Keratinocyte (primary cell): ENCODE measurements at regions not wholly inside any gene's neighbourhood (a gene's known extent, or its start where the extent isn't known, plus 50 kb on each side); places are given as distances from the start of the nearest gene placed in this dataset.
A peak's percentile ranks its signal among the peaks of the same experiment; 100 is the strongest.

Source experiments
- DNase-seq: peaks from one replicate; pipeline ENCODE4 v3.0.0-alpha.2; 2011; ENCODE audit warnings: low read depth, missing footprints, low spot score
- FAIRE-seq: peaks from 2 replicates; lab custom pipeline; 2011; peaks lifted over from hg19 to GRCh38; lab: Jason Lieb, UNC
- H2AFZ ChIP-seq: 2 replicates; pipeline ENCODE4 v1.6.0; 2012; ENCODE audit warnings: low read length, control low read depth, inconsistent platforms; ENCODE audit not compliant: control insufficient read depth
- H3K27ac ChIP-seq: 2 replicates; pipeline ENCODE4 v1.5.1; 2011; ENCODE audit warnings: low read length; ENCODE audit not compliant: control insufficient read depth, insufficient read depth
- H3K27me3 ChIP-seq: 3 replicates; pipeline ENCODE4 v1.6.0; 2011; ENCODE audit warnings: low read length; ENCODE audit not compliant: control insufficient read depth, insufficient read depth; ENCODE audit errors: extremely low read depth
- H3K36me3 ChIP-seq, 2 experiments: 2 replicates in 1 of 2; 3 replicates in 1 of 2; pipeline ENCODE4 v1.5.1; 2011; ENCODE audit warnings: low read length in 2 of 2, mild to moderate bottlenecking in 1 of 2; ENCODE audit not compliant: control insufficient read depth in 2 of 2, insufficient read depth in 2 of 2; ENCODE audit errors: extremely low read depth in 1 of 2
- H3K4me1 ChIP-seq: 3 replicates; pipeline ENCODE4 v1.5.1; 2011; ENCODE audit warnings: low read length; ENCODE audit not compliant: control insufficient read depth, insufficient read depth; ENCODE audit errors: extremely low read depth
- H3K4me2 ChIP-seq: 3 replicates; pipeline ENCODE4 v1.6.0; 2011; ENCODE audit warnings: low read depth, low read length; ENCODE audit not compliant: control insufficient read depth, insufficient read depth; ENCODE audit errors: extremely low read depth
- H3K4me3 ChIP-seq, 3 experiments: fragments of 200-600 bp in 1 of 3; sonication (generic) in 1 of 3; 2 replicates in 2 of 3; 3 replicates in 1 of 3; pipeline ENCODE4 v1.5.1; 2011 to 2016; ENCODE audit warnings: low read length in 3 of 3, mild to moderate bottlenecking in 3 of 3, control low read depth in 2 of 3, inconsistent platforms in 1 of 3, low read depth in 1 of 3, mixed read lengths in 1 of 3, mixed run types in 1 of 3, moderate library complexity in 1 of 3; ENCODE audit not compliant: control insufficient read depth in 2 of 3, insufficient read depth in 2 of 3; ENCODE audit errors: extremely low read depth in 1 of 3
- H3K79me2 ChIP-seq: 2 replicates; pipeline ENCODE4 v1.6.0; 2012; ENCODE audit warnings: low read length; ENCODE audit not compliant: control insufficient read depth, insufficient read depth
- H3K9ac ChIP-seq: 3 replicates; pipeline ENCODE4 v1.6.0; 2011; ENCODE audit warnings: low read length; ENCODE audit not compliant: control insufficient read depth, insufficient read depth; ENCODE audit errors: extremely low read depth
- H3K9me1 ChIP-seq: 3 replicates; pipeline ENCODE4 v1.6.0; 2011; ENCODE audit warnings: low read length; ENCODE audit not compliant: control insufficient read depth, insufficient read depth; ENCODE audit errors: extremely low read depth
- H3K9me3 ChIP-seq: 2 replicates; pipeline ENCODE4 v1.5.1; 2012; ENCODE audit warnings: low read depth, low read length; ENCODE audit not compliant: control insufficient read depth
- H4K20me1 ChIP-seq: 3 replicates; pipeline ENCODE4 v1.6.0; 2011; ENCODE audit warnings: low read length; ENCODE audit not compliant: control insufficient read depth, insufficient read depth; ENCODE audit errors: extremely low read depth
- EZH2 ChIP-seq: IDR thresholded peaks from one replicate; pipeline ENCODE4 v1.6.1; 2012; ENCODE audit warnings: inconsistent platforms, mild to moderate bottlenecking, low read length, moderate library complexity
- dilution Hi-C: fragments of 300-500 bp; cut with MboI; formaldehyde crosslinking; loops from one replicate; pipeline ENCODE4 v1.7.0; 2020; ENCODE audit warnings: low sequenced_read_pairs; ENCODE audit not compliant: extremely low pct_ligation_motif_present
- TF ChIP-seq, protein P1 (sequence below), 3 experiments: IDR thresholded peaks in 1 of 3; conservative IDR thresholded peaks in 1 of 3; optimal IDR thresholded peaks in 1 of 3; 2 replicates in 2 of 3; 3 replicates in 1 of 3; pipeline versions ENCODE3 to v1.5.1; 2011; ENCODE audit warnings: low read length in 3 of 3, mild to moderate bottlenecking in 3 of 3, moderate library complexity in 2 of 3, control low read depth in 1 of 3, inconsistent platforms in 1 of 3; ENCODE audit not compliant: insufficient read depth in 2 of 3; ENCODE audit errors: extremely low read depth in 1 of 3

DNA sequence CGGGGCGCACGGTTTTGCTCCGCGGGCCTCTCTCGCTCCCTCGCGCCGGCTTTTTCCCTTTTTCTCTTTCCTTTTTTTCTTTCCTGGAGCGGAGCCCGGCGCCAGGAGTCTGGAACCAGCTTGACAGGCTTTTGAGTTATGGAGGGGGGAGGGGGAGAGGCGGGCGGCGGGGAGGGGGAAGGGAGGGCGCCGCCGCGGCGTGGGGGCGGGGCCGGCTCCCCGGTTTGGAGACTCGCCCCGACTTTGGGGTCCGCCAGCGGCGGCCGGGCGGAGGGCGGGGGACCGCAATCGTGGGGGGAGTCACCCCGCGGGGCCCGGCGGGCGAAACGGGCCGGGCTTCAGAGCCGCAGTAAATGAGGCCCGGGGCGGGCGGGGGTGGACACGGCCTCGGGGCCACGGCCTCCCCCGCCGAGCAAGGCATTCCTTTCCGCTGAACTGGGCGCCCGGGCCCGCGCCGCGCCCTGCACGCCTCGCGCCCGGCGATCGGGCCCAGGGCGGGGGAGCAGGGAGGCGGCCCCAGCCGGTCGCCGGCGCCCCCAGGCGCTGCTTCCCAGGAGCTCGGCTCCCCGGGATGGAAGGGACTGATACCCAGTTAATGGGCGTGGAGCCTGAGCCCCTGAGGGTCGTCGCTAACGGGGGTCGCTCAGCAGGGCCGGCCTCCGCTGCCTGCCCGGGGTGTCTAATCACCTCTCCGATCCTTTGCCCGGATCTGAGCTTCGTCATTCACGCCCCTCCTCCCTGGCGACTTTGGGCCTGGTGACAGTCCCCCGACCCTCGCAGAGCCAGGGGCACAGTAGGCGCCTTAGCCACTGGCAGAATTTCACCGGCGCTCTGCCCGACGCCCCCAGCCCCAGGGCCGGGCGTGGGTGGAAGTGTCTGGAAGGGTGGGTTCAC lies 138.1 kb downstream of the C9orf50 start:
- H3K36me3 ChIP-seq = no peaks in the 10 kb centered on the region
- no peaks in the 10 kb centered on the region for H3K27me3 ChIP-seq
- no peaks in the 10 kb centered on the region for H3K9me3 ChIP-seq
- no peak for FAIRE-seq
- no peak for DNase-seq
- no peaks in the 10 kb centered on the region for H3K9me1 ChIP-seq
- peak overlapping the region; percentile 38 to 53 (median 52) for H3K4me3 ChIP-seq
- peak overlapping the region; percentile 96 for H3K27ac ChIP-seq
- peak overlapping the region; percentile 16 for H2AFZ ChIP-seq
- H3K4me1 ChIP-seq = peaks cover 34% of the 10 kb centered on the region
- H3K9ac ChIP-seq = peak overlapping the region; percentile 87
- H3K4me2 ChIP-seq = peak overlapping the region; percentile 76
- dilution Hi-C loops = no loop called here
- H3K79me2 ChIP-seq = no peaks in the 10 kb centered on the region
- H4K20me1 ChIP-seq = no peaks in the 10 kb centered on the region
- TF ChIP-seq EZH2 = no peak
- TF ChIP-seq, protein P1, sequence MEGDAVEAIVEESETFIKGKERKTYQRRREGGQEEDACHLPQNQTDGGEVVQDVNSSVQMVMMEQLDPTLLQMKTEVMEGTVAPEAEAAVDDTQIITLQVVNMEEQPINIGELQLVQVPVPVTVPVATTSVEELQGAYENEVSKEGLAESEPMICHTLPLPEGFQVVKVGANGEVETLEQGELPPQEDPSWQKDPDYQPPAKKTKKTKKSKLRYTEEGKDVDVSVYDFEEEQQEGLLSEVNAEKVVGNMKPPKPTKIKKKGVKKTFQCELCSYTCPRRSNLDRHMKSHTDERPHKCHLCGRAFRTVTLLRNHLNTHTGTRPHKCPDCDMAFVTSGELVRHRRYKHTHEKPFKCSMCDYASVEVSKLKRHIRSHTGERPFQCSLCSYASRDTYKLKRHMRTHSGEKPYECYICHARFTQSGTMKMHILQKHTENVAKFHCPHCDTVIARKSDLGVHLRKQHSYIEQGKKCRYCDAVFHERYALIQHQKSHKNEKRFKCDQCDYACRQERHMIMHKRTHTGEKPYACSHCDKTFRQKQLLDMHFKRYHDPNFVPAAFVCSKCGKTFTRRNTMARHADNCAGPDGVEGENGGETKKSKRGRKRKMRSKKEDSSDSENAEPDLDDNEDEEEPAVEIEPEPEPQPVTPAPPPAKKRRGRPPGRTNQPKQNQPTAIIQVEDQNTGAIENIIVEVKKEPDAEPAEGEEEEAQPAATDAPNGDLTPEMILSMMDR (optimal IDR thresholded peaks at IDR 0.05 in 1 of 3, IDR thresholded peaks at IDR 0.05 in 1 of 3, conservative IDR thresholded peaks at IDR 0.05 in 1 of 3; ENCODE audit: extremely low read depth in 1 of 3, insufficient read depth in 2 of 3, low read length in 3 of 3) = no peak

DNA sequence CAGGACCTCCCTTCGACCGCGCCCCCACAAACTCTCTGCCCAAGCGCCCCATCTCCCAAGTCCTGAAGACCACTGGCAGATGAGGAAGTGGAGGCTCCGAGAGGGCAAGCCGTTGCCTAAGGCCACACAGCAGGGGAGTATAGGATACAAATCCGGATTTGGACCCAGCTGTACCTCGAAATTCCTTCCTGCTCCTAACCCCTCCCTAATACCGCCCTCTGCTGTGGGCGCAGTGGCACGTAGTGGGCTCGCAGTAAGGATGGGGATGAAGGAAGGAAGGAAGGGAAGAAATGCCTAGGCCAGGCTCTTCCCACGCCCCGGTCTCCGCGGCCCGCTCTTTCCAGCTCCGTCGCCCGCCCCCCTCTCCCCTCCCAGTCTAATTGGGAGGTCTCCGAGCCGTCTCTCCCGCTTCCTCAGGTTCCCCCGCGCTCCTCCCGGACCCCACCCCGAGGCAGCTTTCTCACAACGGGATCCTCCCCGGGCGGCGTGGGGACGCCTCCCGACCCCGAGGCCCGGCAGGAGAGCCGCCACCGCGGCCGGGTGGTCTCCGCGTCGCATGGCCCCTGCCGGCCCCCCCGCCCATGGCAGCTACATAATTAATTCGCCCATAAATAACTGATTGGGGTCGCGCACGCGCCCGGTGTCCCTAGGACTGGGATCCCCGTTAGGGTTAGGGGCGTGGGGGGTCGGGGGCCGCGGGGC lies 138.9 kb downstream of the C9orf50 start:
- Histone ChIP-seq H3K9ac (peak overlapping the region; percentile 87), H3K36me3 (no peaks in the 10 kb centered on the region), H3K79me2 (no peaks in the 10 kb centered on the region), H2AFZ (peak overlapping the region; percentile 49), H4K20me1 (no peaks in the 10 kb centered on the region), H3K27ac (peak overlapping the region; percentile 96), H3K27me3 (no peaks in the 10 kb centered on the region), H3K9me3 (no peaks in the 10 kb centered on the region), H3K4me1 (peaks cover 29% of the 10 kb centered on the region), H3K9me1 (no peaks in the 10 kb centered on the region), H3K4me3 (peak overlapping the region; percentile 38 to 53 (median 52)), H3K4me2 (peak overlapping the region; percentile 76)
- TF ChIP-seq EZH2 = no peak
- TF ChIP-seq, protein P1 (optimal IDR thresholded peaks at IDR 0.05 in 1 of 3, IDR thresholded peaks at IDR 0.05 in 1 of 3, conservative IDR thresholded peaks at IDR 0.05 in 1 of 3; ENCODE audit: extremely low read depth in 1 of 3, insufficient read depth in 2 of 3, low read length in 3 of 3) = peak in 2 of 3 experiments; percentile 17 to 28
- DNase-seq (no peak), FAIRE-seq (no peak)
- dilution Hi-C loops = no loop called here
